Pancreas (tissue), 10 donors: ENCODE measurements at regions not wholly inside any gene's neighbourhood (a gene's known extent, or its start where the extent isn't known, plus 50 kb on each side); places are given as distances from the start of the nearest gene placed in this dataset.

Experiments used
- ATAC-seq, 4 donors: fragments of 200-7000 bp; cut with Tn5 transposase; one replicate each; pipeline versions ENCODE4 v1.8.0 to v1.9.1; 2020; ENCODE audit warnings: mild to moderate bottlenecking in 4 of 4, moderate library complexity in 4 of 4
- DNase-seq, 6 donors: peaks; one replicate each; pipeline ENCODE4 v3.0.0-alpha.2; 2020
- FAIRE-seq: peaks from 2 replicates; lab custom pipeline; 2012; peaks lifted over from hg19 to GRCh38; lab: Jason Lieb, UNC
- H3K27ac ChIP-seq, 4 donors: fragments of 200-600 bp; sonication (generic); 1 replicate in 3 of 4; 2 replicates in 1 of 4; pipeline versions ENCODE4 v1.5.0 to v1.8.0; 2020
- H3K27me3 ChIP-seq, 4 donors: fragments of 200-600 bp; one replicate each; pipeline ENCODE4 v1.8.0; 2021
- H3K36me3 ChIP-seq, 3 donors: fragments of 200-600 bp; sonication (generic) in 1 of 3; one replicate each; pipeline versions ENCODE4 v1.5.0 to v1.8.0; 2020 to 2021
- H3K4me1 ChIP-seq, 3 donors: fragments of 200-600 bp; one replicate each; pipeline ENCODE4 v1.8.0; 2021
- H3K4me3 ChIP-seq, 4 donors: fragments of 200-600 bp; sonication (generic) in 2 of 4; one replicate each; pipeline versions ENCODE4 v1.5.0 to v1.8.0; 2020 to 2021
- H3K9me3 ChIP-seq, 4 donors: fragments of 200-600 bp; one replicate each; pipeline ENCODE4 v1.8.0; 2021
- CTCF ChIP-seq, 4 donors: fragments of 200-600 bp; sonication (generic) in 3 of 4; IDR thresholded peaks; one replicate each; pipeline versions ENCODE4 v1.5.0 to v1.8.0; 2021; ENCODE audit warnings: antibody characterized with exemption in 4 of 4
- WGBS, 2 donors: extraction: QIAGEN DNeasy Blood & Tissue Kit; methylation state at CpG; one replicate each; pipeline ENCODE4 v1.1.7; 2013; 5-methylcytosine and 5-hydroxymethylcytosine counted together
- intact Hi-C, 3 donors: fragments of 100-400 bp; cut with DNase I; formaldehyde crosslinking; loops; one replicate each; pipeline versions ENCODE4 v1.11.1 to v1.14.2; 2022
- donor health status: healthy with polysubstance abuse.
- donor health status: DM: no; HTN: no; CAD: no; lungs with moderate emphysema.
- donor health status: DM: no; HTN: no; CAD: no.
- donor health status: control.
- donor health status: control.
- donor health status: Bipolar disorder and iron deficiency.
- donor health status: DM: yes; HTN: yes; CAD: no.
- donor health status: DM: no; HTN: no; CAD: no.
- donor health status: DM: no; HTN: no; CAD: no.
- donor health status: DM: yes; HTN: yes; CAD: no.

- H3K4me1 ChIP-seq = no peaks in the 10 kb centered on the region
- TF ChIP-seq CTCF (IDR thresholded peaks at IDR 0.05) = no peak
- no peaks in the 10 kb centered on the region for H3K9me3 ChIP-seq
- ATAC-seq (no peak), DNase-seq (no peak), FAIRE-seq (no peak)
- no peak overlapping the region for H3K4me3 ChIP-seq
- H3K27ac ChIP-seq = no peak overlapping the region
- peaks cover 0 to 7% (median 0%) of the 10 kb centered on the region in 4 donors for H3K27me3 ChIP-seq
- intact Hi-C loops = loop anchor here in 1 of 3 donors (10.0 kb wide), 1 partner anchor 543 kb away; no protein-coding TSS in a partner anchor
- no peaks in the 10 kb centered on the region for H3K36me3 ChIP-seq
- 72 to 90% methylated on average over 3 of the region's 3 CpGs for WGBS, 2 donors
Observed at GRCh38 chrX:40277672-40278071, 179.9 kb upstream of the BCOR start.

DNA sequence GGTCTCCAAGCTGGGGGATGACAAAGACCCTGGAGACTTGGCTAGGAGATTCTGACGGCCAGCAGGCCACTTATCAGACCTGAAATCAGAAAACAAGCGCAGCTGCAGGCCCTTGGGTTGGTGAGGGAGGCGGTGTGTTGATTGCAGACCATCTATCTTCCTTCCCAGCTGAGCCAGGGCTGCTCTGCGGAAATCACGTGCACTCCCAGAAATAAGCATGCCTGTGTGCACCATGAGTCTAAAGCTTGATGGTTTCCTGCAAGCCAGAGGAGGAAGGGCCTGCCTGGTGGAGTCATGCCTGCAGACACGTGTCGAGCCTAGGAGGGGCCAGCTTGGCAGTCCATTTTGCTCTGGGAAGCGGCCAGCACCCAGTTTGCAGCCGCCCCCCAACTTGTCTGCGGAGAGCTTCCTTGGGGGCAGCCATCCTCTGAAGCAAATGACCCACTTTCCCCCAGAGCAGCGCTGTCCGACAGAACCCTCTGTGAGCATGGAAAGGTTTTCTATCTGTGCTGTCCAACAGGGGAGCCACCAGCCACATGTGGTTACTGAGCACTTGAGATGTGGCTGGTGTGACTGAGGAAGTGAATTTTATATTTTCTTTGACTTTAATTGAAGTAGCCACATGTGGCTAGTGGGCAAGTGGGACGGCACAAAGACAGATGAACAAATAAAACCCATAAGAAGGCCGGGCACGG is 175.7 kb upstream of the BCOR start:
- no peak for FAIRE-seq
- ATAC-seq = peak in 2 of 4 donors; percentile 61 to 74
- H3K27ac ChIP-seq = no peak overlapping the region

DNA sequence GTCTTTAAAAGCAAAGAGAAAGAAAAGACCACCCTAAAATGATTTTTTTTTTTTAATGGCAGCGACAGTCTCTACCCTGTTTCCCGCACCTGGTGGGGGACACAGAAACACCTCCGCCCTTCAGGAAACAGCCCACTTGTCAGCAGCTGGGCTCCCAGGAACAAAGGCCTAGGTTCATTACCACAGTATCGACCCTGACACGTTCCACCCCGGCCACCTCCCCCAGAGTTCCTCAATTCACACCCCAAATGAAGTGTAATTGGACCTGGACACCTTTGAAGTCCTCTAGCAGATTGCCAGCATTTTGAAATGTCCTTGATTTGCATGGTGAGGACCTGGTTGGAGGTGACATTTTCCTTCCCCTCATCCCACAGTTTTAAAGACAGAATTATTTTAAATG is 175.0 kb upstream of the BCOR start:
- no peak for TF ChIP-seq CTCF (IDR thresholded peaks at IDR 0.05)
- no peak for FAIRE-seq
- ATAC-seq = no peak
- Histone ChIP-seq H3K36me3 (no peaks in the 10 kb centered on the region), H3K4me3 (no peak overlapping the region), H3K27ac (no peak overlapping the region), H3K9me3 (no peaks in the 10 kb centered on the region), H3K4me1 (no peaks in the 10 kb centered on the region), H3K27me3 (no peaks in the 10 kb centered on the region)
- intact Hi-C loops = loop anchor here in 1 of 3 donors (10.0 kb wide), 1 partner anchor 538 kb away; no protein-coding TSS in a partner anchor
- WGBS, 2 donors = 54 to 56% methylated on average over 6 of the region's 6 CpGs
- no peak for DNase-seq

More for the DNA sequence above, 175.7 kb upstream of the BCOR start:
- Histone ChIP-seq H3K4me1 (no peaks in the 10 kb centered on the region), H3K27me3 (peaks cover 0 to 3% (median 0%) of the 10 kb centered on the region in 4 donors), H3K4me3 (no peak overlapping the region), H3K36me3 (no peaks in the 10 kb centered on the region), H3K9me3 (no peaks in the 10 kb centered on the region)
- DNase-seq = peak in 1 of 6 donors; percentile 20
- intact Hi-C loops = loop anchor here in 1 of 3 donors (10.0 kb wide), 1 partner anchor 539 kb away; no protein-coding TSS in a partner anchor
- 73 to 76% methylated on average over 15 of the region's 15 CpGs for WGBS, 2 donors
- TF ChIP-seq CTCF (IDR thresholded peaks at IDR 0.05) = no peak

- no peak overlapping the region for H3K27ac ChIP-seq
- H3K9me3 ChIP-seq = no peaks in the 10 kb centered on the region
- FAIRE-seq (no peak), DNase-seq (no peak), ATAC-seq (no peak)
- intact Hi-C loops = loop anchor here in 1 of 3 donors (10.0 kb wide), 1 partner anchor 537 kb away; no protein-coding TSS in a partner anchor
- no peaks in the 10 kb centered on the region for H3K27me3 ChIP-seq
- 69 to 70% methylated on average over 9 of the region's 9 CpGs for WGBS, 2 donors
- H3K4me1 ChIP-seq = no peaks in the 10 kb centered on the region
- no peak overlapping the region for H3K4me3 ChIP-seq
- no peaks in the 10 kb centered on the region for H3K36me3 ChIP-seq
- no peak for TF ChIP-seq CTCF (IDR thresholded peaks at IDR 0.05)
Observed at GRCh38 chrX:40272141-40272540, 174.4 kb upstream of the BCOR start.

GRCh38 chrX:40268188-40268520 is 170.4 kb upstream of the BCOR start:
- H3K4me1 ChIP-seq = no peaks in the 10 kb centered on the region
- 67 to 70% methylated on average over 4 of the region's 4 CpGs for WGBS, 2 donors
- no peak for ATAC-seq
- intact Hi-C loops = no loop called here
- H3K4me3 ChIP-seq = no peak overlapping the region
- no peaks in the 10 kb centered on the region for H3K27me3 ChIP-seq
- DNase-seq = no peak
- H3K36me3 ChIP-seq = no peaks in the 10 kb centered on the region
- no peak for FAIRE-seq
- TF ChIP-seq CTCF (IDR thresholded peaks at IDR 0.05) = no peak
- no peaks in the 10 kb centered on the region for H3K9me3 ChIP-seq
- H3K27ac ChIP-seq = no peak overlapping the region
